ENCODE measurements at regions not wholly inside any gene's neighbourhood (a gene's known extent, or its start where the extent isn't known, plus 50 kb on each side); places are given as distances from the start of the nearest gene placed in this dataset.

DNA sequence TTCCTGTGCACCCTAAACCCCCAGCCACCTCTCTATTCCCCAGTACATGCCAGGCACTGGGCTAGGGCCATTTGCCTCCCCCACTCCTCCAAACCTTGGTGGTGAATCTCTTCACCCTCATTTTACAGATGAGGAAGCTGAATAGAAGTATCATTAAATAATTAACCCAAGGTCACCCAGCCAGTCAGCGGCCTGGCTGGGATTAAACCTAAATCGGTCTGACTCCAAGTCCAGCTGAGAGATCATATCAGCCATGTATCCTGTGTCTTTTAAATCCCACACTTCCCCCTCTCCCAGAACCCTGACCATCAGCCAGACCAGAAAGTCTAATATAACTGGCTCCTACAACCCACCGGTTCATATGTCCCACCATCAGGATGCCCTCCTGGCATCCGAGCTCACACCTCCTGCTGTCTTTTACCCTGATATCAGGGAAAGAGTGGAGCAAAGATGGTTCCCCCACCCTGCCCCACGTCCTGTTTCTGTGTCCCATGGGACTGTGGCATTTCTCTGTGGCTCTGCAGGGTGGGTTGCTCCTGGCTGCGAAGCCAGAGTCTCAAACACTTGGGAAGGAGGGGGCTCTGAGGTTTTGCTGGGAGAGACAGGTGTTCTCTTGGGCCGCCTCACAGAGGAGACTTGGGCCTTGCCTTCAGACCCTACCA, 145.3 kb downstream of the VEGFA start:
- DNase-seq = no peak

DNA sequence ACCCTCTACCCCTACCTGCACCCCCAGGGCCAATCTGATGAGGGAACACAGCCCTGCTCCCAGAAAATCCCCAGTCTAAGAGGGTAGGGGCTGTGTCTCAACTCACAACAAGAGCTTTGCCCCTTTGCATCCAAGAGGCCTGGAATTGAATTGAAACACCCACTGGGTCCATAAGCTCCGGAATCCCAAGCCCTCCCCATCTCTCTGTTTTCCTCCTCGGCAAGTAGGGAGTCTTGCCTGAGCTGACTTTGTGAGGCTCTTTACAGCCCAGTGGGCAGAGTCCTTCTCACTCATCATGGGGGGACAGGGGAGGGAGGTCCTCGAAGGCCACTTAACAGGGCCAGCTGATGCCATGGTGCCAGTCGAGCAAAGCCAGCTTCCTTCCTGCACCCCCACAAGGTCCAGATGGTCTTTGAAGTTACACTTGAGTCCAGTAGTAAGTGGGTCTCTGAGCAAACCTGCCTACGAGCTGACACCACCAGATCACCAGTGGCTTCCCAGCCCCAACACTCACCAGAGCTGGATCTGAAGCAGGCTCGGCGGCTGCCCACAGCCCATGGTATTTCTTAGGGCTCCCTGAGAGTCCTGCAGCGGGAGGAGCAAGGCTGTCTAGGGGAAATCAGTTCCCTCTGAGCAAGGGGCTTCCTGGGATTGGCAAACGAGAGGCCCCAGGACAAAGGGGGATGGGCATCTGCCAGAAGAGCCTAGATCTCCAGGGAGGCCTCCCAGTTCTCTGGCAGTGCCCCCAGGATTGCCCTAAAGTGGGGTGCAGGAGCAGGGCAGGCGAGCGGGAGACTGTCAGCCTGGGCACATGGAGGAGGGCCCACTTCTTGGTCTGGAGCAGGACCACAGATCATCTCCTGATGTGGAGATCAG, 144.5 kb downstream of the VEGFA start:
- DNase-seq = no peak

DNA sequence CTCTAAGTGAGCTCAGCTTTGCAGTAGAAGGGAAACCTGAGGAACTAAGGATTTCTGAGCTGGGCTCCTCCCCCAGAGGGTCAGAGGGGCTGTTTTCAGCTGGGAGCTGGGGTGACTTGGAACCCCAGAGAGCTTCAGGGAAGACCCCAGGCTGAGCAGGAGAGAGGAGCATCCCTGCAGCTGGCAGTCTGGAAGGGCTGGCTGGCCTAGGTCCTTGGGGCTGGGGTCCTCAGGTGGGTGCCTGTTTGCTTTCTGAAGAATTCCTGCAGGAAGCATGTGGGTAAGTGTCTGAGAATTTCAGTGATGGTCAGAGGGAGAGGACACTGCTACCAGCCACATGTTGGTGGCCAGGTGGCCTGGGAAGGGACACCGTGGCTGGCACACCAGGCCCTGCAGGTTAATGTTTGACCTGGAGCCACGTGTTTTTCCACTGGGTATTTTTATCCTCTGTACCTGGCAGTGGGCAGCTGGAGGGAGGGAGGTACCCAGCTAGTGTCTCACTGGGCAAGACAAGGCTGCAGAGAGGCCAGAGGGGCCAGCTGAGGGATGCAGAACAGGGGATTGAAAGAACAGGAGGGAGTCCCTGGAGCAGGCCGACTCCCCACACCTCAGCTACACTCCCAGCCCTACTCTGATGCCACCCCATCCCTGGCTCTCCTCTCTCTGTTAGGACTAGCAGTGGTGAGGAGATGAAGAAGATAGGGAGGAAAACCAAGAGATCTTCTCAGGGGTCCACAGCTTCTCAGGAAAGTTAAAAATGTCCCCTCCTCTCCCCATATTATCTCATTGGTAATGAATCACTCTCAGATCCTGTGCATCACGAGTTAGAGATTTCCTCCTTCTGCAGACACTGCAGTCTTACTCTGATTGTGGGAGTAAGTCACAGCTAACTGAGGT, 143.6 kb downstream of the VEGFA start:
- no peak for DNase-seq

DNA sequence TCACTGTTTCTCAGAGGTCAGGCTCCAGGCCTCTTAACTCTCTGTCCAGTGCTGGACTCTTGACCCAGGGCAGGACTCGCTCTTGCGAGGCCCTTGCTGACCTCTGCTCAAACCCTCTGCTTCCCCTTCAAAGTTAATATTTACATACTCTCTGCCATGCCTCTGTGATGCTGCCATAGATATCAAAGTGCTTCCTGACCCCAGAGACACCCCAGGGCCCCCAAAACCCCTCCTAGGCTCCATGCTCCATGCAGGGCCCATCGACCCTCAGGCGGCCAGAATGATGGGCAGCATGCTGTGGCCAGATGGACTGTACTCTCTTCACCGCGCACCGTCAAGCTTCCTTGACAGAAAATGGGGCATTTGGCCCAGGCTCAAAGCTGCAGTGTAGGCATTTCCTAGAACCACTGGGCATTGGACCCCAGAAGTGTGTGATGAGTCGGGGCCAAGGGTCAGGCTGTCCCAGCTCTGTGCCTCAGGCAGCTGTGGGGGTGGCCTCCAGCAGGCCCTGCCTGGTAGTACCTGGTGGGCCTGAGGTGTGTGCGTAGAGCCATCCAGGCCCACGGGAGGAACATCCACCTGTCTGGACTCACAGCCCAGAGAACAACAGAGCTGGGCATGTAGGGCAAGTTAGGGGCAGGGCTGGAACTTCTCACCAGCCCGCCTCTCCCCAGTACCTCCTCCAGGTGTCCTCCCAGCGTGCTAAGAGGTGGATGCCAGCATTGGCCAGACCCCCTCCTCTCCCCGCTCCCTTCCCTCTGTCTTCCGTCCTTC, 142.8 kb downstream of the VEGFA start:
- DNase-seq = no peak

DNA sequence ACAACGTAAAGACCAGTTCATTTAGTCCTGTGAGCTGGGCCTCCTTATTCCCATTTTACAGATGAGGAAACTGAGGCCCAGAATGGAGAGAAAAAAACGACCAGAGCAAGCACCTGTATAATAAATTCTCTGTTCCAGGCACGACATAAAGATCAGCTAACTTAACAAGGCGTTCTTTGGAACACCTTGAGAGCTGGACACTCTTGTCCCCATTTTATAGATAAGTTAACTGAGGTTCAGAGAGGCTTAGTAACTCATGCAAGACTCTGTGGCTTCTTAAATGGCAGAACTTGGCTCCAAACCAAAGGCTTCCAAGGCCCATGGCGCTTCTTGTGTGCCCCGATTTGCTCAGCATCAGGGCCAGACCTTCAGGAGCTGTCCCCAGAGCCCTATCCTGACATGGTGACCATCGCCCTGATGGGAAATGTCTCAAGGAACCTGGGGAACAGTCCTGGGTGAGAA, 142.1 kb downstream of the VEGFA start:
- DNase-seq = no peak

DNA sequence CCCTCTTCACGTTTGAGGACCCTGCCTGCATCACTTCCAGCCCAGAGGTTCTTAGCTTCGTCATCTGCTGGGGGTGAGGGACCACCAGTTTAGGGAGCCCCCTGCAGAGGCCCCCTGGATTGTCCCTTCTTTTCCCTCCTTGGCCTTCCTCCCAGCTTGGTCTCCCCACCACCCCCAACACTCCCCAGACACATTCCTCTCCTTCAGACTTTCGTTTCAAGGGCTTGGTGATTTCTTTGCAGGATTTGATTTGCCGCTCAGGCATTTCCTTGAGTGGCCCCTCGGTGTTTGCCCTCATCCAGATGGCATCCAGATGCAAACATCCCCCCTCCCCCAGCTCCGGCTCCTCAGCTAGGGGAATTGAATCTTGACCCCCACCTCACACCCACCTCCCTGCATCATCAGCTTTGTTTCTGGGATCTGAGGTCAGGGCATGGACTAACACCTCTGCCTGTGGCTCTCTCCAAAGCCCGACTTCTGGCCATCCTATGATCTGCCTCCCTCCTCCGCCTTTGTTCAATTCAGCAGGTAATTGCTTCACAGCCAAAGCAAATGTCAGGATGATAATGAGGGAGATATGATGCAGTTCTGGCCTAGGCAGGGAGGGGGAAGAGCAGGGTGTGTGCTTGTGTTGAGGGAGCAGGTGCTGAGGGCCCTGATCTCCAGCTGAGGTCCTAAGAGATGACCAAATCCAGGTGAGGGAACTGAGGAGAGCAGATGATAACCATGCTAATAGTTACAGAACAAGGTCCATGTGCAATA, 141.5 kb downstream of the VEGFA start:
- peak; percentile 43 for DNase-seq

DNA sequence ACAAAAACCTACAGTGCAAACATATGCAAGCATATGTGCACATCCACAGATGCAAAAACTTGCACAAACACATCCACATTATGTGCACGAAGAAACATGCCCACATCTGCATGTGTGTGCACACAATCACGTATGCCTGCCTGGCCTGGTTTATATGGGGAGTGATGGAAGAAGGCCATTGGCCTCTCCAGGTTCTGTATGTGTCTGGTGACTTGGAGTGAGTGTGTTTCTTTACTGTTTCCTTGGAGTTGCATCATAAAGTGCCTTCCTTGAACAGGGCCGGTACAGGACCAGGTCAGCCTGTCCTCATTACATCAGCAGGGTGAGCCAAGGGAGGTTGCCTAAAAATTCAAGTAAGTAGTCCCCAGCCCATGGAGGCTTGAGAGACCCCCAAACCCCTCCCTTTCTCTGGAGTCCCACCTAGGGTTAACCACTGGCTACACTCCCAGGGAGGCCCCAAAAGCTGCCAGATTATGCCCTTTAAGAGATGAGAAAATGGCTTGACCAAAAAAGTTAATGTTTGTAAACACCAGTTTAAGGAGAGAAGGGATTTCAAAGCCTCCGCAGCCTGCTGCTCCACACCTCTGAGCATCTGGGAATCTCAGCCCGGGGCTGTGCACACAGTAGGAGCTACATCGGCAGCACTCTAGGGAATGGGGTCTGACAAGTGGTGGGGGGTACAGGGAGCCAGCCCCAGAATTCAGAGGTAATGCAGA, 140.8 kb downstream of the VEGFA start:
- no peak for DNase-seq

DNA sequence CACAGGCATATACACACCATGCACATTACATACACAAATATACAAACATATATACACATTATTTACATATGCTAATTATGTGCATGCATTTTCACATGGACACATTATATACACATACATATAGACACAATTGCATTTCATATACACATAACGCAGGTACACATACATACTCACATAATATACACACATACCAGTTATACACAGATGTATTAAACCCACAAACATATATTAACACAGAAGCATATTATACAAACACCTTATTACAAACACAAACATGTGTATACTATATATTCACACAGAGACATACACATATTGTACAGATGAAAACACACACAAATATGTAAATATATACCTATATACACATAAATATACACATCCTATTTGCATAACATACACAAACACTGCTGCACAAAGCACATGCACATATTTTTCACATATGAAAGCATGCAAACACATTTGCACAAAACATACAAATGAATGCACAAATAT, 140.2 kb downstream of the VEGFA start:
- no peak for DNase-seq

DNA sequence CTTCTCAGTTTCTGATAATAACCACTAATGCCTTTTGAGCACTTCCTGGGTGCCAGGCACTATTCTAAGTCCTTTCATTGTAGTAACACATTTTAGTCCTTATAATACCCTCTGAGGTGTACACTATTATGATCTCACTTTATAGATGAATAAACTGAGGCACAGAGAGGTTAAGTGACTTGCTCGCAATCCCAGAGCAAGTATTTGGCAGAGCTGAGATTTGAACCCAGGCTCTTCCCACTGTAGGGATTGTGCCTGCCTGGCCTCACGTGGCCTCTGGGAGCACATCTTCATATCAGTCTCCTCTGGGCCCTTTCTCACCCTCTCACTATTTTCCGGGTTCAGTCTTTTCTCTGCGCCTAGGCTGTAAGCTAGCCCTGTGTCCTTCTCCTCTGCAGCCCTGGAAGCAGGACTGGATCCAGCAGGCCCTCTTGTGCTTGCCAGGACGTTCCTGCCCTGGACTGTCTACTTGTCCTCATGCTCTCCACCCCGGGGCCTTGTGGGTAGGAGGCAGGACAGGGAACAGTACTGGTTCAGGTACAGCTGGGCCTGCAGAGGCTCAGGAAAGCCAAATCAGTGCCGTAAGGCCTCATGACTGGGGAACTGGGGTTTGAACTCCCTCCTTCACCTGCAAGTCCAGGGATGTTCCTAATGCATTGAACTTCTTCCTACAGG, 139.6 kb downstream of the VEGFA start:
- DNase-seq = no peak

DNA sequence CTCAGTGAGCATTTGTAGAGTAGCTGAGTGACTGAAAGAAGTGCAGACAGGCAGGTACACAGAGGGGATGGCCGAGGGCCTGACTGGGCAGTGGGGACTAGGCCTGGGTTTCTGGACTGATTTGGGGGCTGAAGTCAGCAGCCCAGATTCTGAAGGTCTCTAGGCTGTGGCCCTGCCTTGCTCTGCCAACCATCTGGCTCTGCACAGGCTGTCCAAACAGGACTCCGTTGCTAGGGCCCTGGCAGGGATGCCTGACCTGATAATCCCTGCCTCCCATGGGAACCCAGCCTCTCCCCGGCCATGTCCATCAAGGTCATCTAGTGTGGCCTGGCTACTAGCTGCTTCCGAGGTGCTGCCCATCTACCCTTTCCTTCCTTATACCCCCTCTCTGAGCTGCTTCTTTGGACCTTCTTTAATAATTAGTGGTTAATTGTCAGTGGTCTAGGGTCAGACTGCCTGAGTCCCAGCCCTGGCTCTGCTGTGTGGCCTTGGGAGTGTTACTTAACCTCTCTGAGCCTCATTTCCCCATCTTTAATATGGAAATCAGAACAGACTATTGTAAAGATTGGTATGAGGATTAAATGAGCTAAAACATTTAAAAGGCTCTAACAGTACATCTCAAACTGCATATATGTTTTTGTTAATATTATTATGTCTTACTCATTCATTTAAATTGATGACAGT, 137.9 kb downstream of the VEGFA start:
- no peak for DNase-seq

DNA sequence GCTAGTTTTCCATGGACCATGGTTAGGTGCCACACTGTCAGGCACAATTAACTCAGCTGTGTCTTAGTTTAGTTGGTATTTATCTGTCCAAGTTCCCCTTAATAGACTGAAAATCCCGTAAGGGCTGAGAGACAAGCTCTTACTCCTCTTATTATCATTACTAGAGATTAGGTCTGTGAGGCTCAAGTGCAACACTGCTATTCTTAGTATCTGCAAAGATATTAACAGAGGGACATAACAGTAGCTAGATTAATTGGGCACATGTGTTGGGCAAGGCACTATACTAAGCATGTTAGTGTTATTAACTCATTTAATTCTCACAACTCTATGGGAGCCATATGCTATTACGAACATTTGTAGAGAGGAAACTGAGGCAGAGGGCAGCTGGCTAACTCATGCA, 137.3 kb downstream of the VEGFA start:
- DNase-seq = no peak

DNA sequence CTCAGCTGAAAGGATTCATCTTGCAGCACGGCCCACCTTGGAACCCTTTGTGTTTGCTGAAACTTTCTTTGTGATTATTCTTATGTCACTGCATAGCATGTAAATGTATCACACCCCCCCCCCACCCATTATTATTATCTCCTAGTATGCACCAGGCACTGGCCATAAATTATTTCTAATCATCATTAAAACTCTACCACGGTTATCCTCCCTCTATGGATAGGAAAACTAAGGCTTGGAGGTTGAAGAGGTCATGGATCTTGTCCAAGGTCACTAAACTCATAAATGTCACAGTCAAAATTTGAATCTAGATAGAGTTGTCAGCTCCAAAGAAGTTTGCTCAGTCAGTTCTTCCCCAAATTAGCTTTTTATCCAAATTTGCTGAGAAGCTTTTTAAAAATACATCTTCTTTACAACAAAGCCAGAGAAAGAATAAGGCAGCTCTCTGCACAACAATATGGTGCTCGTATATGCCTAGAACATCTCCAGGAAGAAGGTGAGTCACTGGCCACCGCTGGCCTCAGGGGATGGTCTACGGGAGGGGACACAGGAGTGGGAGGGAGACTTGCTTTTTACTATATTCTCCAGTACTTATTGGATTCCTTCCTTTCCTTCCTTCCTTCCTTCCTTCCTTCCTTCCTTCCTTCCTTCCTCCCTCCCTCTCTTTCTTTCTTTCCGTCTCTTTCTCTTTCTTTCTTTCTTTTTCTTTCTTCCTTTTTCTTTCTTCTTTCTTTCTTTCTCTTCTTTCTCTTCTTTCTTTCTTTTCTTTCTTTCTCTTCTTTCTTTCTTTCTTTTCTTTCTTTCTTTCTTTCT, 134.5 kb downstream of the VEGFA start:
- no peak for DNase-seq

DNA sequence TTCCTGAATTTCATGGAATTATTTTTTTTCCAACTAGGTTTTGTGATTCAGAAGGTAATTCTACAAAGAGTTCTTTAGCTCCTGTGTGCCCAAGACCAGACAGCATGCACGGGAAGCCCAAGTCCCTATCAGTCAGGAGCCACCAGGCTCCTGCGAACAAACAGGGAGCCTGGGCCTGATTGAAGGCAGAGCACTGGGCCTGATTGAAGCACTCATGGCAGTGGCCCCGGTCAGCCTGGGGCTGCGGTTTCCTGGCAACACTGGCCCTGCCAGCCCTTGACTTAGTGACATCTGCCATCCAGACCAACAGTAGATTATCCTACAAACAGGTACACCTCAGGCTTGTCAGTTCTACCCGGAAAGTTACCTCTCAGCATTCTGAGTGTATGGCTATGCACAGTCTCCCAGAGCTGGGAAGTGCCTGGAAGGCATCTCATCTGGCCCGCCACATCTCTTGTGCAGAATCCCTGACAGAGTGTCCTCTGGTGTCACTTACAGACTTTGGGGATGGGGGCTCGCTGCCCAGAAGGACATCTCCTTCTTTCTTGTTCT, 133.8 kb downstream of the VEGFA start:
- DNase-seq = no peak

DNA sequence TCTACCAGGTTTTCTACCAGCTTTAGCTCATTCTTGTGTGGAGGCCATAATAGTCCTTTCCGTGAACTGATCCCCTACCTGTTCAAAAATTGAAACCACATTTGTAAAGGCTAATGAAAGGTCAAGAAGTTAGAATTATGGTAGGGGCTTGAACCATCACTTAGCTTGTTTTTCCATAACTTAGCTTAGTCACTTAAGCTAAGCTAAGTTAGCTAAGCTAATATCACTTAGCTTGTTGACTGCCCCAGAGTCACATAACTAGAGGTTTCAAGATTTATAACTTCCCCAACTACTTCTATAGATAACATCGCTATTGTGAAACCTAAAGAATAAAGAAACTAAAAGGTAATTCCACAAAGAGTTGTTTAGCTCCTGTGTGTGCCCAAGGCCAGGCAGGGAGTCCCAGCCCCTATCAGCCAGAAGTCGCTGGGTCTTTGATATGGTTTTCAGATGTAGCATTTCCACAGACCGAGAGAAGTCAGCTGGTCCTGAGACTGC, 131.8 kb downstream of the VEGFA start:
- DNase-seq = no peak

DNA sequence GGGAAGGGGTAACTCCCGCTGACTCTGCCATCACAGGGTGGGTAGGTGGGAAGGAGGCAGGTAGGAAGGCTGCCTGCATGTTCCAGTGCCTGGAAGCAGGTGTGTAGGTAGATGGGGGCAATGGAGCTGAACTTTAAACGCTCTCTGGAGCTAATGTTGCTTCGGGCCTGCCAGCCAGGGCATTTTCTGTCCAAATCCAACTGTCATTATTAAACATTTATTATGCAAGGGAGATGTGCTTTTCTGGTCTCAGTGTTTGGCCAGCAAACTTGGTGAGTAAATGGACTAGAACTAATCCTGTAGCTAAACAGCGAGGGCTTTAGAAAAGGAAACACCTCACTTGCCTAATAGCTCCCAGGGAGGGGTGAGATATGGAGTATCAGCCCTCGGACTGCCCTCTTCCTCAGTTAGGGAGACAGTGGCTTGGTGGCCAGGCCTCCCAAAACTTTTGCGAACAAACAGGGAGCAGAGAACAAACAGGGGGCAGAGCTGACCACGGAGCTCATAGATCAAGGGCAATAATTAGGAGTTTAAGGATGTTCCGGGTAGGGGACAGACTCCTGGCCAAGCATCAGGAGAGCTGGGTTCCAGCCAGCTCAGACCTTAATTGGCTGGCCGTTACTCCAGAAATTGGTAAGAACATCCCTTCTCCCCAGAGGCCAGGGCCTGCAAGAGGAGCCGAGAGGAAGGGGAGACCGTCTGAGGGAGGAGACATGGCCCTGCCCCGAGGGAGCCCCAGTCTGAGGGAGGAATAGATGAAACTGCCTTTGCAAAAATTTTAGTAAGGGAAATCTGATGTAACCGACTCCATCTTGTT, 131.1 kb downstream of the VEGFA start:
- no peak for DNase-seq

DNA sequence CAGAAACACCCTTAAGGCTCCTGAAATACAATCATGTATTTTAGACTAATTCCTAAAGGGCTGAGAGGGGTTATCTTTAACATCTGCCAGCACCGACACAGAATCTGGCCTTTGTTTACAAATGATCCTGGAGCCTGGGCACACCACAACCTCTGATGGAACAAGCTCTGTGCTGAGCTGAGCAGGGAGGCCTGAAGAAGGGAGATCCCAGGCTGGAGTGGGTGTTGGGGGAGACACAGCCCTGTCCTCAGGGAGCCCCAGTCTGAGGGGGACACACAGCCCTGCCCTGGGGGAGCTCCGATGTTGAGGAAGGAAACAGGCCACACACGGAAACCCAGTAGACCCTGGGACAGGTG, 130.5 kb downstream of the VEGFA start:
- DNase-seq = no peak

DNA sequence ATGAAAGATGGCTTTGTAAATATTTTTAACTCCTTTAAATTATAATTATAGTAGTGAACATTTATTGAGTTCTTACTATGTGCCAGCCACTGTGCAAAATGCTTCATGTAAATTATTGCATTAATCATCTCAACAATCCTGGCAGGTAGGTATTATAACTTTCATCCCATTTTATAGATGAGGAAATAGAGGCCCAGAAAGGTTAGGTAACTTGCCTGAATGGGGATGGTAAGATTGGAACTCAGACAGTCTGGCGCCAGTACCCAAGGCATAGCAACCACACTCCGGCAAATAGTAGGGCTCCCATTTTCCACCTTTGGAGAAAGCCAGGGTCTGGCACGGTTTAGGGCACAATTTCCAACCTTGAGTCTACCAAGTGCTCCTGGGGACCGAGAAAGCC, 129.8 kb downstream of the VEGFA start:
- DNase-seq = no peak
